ENCODE measurements at regions not wholly inside any gene's neighbourhood (a gene's known extent, or its start where the extent isn't known, plus 50 kb on each side); places are given as distances from the start of the nearest gene placed in this dataset.

DNA sequence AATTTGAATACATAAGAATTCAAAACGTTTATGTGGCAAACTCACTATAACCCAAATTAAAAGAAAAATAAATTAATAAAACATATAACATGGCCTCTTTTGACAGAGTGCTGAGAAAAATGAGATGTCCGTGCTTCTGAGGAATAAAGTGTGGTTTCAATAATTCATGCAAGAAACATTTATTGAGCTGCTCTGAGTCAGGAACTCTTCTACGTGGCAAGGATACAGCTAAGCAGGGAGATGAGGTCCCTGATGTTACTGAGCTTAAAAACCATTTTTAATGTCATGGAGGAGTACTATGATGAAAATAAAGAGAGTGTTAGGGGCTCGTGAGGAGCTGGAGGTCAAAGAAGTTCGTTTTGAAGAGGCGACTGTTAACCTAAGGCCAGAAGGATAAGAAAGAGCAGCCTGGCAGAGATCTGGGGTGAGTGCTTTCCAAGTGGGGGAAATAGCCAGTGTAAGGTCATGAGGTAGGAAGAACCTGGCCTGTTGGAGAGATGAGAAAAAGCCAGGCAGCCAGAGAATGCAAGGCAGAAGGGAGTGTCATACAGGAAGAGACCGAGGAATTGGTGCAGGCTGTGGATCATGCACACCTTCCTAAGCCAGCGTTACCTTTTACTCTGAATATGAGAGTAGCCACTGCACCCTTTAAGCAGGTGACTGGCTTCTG is 182.2 kb upstream of the DUSP10 start:
- DNase-seq (ENCODE audit: low spot score) = no peak

DNA sequence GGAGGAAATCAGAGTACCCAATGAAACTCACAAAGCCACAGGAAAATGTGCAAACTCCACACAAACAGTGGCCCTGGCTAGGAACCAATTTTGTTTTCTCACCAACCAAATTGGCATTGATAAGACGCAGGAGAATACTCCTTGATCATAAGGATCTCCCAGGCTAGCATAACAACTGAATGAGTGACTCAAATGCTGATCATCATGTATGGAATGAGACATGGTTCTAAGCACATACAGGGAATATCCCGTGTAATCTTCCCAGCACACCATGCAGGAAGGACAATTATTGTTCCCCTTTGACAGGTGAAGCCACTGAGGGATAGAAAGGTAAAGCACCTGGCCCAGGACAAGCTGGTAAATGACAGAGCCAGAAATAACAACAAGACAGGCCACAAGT is 180.0 kb upstream of the DUSP10 start:
- no peak for DNase-seq (ENCODE audit: low spot score)

DNA sequence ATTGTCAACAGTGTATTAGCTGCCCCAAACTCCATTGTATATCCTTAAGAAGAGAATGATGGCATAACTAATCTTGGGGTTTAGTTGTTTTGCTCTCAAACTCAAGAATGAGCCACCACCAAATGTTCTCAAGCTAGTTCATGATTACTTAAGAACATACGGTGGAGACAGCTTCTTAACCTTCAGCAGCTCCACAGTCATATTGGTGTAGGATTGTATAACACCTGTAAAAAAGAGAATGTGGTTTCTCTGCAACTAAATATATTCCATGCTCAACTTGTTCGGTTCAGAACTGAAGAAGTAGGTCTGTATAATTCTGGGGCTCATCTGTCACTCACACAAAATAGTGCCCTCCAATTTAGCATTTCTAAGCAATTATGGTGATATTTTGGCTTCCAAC is 177.9 kb upstream of the DUSP10 start:
- DNase-seq (ENCODE audit: low spot score) = no peak

DNA sequence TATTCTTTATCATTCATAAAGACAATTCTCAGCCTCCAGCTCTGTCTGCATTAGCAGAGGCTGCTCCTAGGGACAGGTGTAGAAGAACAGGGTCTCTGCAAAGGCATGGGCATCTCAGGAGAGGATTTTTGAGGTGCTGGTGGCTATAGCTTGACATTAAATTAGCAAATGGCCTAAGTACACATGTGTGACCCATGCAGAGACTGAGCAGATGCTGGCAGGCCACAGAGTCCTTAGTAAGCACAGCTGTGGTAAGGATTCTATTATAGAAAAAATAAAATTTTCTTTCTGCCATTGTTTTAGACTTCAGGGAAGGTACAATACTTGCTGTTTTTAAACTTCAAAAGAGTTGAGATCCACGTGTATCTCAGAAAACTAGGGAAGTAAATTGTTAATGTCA is 177.5 kb upstream of the DUSP10 start:
- no peak for DNase-seq (ENCODE audit: low spot score)

DNA sequence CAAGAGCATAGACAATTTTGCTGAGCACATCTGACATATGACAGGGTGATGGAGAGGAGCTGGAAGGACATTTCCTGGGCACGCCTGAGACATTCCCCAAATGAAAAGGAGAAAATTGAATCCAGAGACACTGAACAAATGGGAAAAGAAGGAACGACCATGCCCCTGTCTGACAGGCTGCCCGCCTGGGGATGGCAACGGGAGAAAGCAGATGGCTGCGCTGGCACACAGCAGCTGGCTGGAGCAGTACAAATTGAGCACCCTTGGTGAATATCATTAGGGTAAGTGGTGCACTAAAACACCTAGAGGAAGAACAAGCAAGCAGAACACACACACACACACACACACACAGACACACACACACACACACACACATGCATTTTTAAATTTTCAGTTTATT is 174.3 kb upstream of the DUSP10 start:
- DNase-seq (ENCODE audit: low spot score) = no peak

DNA sequence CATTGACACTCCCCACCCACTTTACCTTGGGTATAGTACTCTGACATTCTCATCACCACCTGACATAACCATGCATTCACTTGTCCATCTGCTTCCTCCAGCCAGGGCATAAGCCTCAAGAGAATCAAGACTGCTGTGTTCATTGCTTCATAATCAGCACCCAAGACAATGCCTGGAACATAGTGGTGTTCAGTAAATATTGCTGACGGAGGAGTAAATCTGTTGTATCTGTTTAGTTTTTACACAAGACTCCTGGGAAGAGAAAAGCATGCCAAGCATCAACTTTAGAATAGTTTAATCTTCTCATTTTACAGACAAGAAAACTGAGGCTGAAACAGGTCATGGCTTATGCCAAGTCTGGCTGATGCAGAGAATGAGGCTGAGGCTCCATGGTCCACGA is 173.9 kb upstream of the DUSP10 start:
- DNase-seq (ENCODE audit: low spot score) = no peak

DNA sequence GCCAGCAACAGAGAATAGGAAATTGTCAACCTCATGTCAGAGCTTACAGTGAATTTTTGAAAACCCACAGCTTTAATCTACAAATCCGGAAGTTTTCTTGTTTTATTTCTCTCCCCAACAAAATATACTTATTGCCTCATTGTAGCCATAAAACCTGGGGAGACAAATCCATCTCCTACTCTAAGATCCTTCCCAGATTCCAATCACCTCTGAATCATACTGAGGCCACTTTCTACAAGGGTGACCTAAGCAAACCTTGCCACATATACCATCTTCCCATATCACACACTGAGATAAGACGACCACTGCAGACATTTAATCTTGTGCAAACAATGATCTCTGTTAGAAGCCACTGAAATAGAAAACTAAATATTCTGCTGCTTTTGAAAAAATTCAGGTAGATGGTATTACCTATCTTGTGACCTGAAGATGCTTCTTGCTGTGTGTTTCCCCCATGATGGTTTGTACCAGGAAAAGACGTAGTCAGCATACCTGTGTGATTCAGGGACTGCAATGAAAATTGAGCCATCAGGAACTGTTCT is 171.5 kb upstream of the DUSP10 start:
- DNase-seq (ENCODE audit: low spot score) = peak; percentile 14

DNA sequence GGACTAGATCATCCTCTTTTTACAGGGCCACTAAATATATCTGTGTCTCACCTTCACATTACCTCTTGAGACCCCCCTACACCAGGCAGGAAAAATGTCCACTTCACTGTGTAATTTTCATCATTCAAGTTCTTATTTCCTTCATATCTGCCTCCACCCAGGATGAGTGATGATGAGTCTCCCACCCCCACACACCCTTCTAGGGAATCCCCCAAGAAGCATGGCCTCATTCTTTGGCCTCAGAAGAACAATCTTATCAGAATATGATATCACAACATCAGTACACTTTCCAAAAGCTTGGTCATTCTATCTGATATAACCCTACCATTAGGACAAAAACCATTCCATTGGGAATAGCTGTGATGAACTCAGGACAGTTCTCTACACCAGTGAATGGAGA is 170.3 kb upstream of the DUSP10 start:
- DNase-seq (ENCODE audit: low spot score) = no peak

DNA sequence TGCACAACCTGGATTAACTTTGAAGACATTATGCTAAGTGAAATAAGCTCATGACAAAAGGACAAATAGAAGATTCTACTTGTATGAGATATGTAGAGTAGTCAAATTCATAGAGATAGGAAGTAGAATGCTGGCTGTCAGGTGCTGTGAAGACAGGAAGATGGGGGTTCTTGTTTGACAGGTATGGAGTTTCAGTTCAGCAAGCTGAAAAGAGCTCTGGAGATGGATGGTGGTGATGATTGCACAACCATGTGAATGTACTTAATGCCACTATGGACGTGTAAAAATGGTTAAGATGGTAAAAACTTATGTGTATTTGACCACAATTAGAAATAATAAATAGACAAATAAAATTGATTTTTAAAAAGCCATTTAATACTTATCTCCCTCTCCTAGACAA is 169.8 kb upstream of the DUSP10 start:
- no peak for DNase-seq (ENCODE audit: low spot score)

DNA sequence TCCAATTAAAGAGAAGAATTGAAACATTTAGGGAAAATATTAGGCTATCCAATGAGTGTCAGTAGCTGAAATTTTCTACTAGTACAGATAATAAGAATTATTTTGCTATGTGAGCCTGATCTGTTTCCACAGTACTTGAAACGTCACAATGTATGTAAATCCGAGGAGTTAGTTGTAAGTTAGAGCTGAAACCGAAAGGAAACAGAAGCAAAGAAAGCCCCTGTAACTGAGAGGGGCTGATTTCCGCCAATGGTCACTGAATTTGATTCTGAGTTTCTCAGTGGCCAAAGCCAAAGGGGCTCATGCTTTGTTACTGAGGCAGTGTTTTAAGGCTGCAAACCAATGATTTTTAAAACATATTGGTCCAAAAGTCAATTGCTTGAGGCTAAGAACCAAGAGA is 168.3 kb upstream of the DUSP10 start:
- no peak for DNase-seq (ENCODE audit: low spot score)

DNA sequence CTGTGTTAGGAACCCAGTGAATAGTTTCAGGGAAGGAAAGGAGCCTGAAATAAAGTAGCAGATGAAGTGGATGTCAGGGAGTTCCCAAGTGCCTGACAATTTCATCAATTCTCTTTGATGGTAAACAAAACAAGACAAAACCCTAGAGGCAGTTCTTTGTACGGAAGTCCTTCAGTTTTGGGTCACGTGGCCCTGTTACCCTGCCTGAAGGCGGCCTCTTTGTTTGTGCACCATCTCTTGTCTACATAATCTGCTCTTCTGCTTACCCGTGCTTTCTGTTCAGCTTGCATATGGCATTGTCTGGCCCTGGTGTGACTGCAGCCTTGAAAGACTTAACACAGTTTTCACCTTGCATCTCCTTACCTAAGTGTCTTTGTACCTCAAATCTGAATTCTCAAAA is 166.7 kb upstream of the DUSP10 start:
- DNase-seq (ENCODE audit: low spot score) = no peak

DNA sequence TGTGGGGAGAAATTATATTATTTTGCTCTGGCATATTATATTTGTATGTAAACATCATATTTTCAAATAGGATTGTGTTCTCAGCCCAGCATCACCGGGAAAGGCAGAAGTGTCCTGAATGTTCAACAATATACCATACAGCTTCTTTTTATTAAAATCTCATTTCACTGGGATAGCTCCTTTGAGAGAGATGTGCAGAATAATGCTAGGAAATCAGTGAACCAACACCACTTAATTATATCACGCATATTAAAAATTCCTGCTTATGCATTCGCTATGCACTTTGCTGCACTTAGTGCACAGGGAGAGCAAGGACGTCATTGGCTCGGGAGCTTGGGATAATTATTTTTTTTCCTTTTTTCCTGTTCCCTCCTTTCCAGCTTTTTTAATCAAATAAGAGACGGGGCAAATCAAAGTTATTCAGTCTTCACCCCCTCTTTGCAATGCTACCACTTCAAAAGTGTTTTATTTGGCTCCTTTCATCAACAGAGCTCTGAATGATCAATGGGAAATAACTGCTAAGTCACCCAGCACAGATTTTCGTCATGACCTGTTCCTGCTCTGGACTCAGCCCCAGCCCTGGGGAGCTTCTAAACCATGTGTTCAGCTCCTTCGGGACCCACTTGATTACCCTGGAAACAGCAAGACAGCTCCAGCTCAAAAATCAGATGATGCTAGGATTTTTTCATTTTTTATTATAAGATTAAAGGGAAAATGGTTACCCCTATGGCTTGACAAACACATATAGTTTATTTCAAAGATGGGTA is 165.5 kb upstream of the DUSP10 start:
- DNase-seq (ENCODE audit: low spot score) = no peak

DNA sequence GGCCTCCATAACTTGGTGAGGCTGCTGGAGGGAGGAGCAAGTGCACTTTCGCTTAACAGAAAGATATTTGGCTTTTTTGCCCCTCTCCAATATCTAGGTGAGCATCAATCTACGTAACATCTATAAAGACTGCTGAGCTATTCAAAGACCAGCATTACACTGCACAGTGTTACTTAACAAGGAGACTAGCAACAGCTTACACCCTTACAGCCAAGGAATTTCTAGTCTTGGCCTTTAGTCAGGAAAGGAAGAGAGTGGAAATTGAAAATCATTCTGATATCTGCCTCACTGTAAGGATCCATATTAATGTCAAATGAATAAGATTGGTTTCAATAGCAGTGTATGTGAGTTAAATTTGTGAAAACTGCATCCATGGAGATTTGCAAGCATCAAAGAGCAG is 163.9 kb upstream of the DUSP10 start:
- no peak for DNase-seq (ENCODE audit: low spot score)

DNA sequence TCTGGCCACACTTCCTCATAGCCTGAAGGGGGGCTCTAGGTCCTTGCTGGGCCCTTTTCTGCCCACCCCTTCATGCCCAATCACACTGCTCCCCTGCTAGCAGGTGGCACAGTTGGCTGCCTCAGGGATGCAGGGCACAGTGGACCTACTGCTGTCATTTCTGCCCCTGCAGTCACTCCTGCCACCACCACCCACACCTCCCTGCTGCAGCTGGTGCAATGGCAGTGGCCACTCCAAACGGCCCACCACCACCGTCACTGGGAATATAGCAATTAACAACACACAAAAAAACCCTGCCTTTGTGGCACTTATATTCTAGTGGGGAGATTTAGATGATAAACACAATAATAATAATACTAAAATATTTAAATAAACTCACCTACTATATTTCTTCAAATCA is 162.4 kb upstream of the DUSP10 start:
- DNase-seq (ENCODE audit: low spot score) = no peak

DNA sequence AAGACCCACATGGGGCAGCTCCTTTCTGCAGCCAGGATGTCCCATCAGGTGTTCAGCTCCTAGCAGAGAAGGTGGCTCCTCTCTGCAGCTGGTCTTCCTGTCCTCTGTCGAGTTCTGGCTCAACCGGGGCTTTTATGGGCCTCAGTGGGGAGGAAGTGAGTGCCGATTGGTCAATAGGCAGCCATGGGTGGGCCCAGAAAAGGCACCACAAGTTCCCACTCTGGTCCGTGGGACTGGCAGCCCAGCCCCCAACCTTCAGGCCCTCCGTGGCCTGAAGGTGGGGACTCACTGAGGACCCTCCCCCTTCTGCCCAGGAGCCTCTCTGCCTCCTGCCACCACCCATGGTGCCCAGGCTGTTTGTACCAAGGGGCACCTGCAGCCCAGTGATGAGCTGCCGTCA is 161.7 kb upstream of the DUSP10 start:
- DNase-seq (ENCODE audit: low spot score) = no peak

DNA sequence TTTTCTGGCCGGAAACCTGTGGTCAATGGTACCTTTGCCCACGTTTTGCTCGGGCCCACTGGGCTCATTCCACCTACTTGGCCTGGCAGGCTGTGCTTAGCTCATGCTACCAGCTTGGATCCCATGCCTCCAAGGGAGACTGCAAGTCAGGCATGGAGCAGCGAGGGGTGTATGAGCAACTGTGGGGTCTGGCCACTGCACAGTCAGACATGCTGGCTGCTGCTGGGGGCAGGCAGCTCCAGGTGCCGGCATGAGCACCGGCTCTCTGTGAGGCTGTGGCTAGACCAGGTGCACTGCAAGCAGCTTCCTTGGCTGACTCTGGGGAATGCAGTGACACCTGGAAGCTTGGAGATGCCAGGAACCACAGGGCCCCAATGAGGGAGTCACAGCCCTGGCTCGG is 161.1 kb upstream of the DUSP10 start:
- no peak for DNase-seq (ENCODE audit: low spot score)

DNA sequence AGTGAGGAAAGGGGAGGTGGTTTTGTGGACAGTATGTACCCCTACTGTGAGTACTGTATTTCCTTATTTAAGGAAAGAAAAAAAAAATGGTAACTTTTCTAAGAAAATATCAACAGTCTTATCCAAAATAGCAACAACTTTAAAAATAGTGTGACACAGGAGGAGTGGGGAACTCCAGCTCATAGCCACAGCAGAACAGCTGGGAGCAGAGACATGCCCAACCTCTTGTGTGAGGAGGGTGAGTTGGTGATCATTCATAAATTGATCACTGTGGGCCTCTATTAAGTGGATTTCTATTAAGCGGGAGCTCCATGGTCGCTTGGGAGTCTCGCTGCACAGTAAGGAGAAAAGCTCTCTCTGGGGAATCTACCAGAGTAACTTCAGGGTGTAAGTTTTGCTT is 158.8 kb upstream of the DUSP10 start:
- DNase-seq (ENCODE audit: low spot score) = no peak

DNA sequence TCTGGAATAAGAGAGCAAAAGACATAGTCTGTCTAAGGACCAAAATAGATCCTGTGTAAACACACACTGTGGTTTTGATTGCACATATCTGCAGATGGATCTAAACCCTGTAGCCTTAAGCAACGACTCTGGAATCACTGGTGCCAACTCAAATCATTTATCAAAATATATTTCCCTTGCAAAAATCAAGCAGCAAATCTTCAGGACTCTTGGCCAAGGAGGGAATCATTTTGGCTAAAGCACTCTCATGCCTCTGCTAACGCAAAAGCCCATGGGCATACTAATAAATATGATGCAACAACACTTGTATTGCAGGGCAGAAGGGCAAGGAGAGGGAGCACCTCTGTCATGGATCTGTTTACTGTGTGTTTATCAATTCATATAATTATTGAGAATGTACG is 155.4 kb upstream of the DUSP10 start:
- peak; percentile 64 for DNase-seq (ENCODE audit: low spot score)

DNA sequence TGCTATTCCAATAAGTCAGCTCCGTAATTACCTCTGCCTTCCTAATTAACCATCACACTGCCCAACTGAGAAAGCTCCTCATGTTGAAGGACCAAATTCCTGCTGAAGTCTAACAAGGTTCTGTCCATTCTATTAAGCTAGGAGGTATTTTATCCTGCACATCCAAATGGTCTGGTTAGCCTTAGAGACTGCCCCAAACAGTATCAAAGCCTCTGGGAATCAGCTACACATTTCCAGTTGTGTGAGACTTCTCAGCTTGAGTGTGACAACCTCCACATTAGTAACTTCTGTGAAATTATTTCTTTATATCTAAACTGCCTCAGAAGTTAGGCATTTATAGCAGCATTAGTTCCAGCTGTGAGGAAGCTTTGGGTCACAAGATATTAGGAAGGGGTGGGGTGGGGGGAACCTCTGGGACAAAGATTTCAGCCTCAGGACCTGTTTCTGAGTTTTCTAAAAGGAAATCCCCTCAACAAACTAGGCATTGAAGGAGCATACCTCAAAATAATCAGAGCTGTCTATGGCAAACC is 150.5 kb upstream of the DUSP10 start:
- DNase-seq (ENCODE audit: low spot score) = no peak

DNA sequence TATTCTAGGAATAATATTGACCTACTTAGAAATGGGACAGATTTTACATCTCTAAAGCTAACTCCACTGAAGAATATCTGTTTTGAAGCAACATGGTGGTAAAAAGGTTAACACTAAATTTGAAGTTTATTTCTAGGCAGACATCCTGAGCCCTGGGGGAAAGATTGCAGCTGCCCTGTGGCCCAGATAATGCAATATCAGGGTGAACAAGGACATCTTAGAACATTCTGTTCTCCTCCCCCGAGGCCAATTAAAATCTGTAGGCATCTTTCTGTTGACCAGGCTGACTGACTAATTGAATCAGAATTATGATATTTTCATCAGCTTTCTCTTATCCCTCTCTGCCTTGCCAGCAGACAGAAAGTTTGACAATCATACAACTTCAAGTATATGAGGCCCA is 149.8 kb upstream of the DUSP10 start:
- DNase-seq (ENCODE audit: low spot score) = no peak

DNA sequence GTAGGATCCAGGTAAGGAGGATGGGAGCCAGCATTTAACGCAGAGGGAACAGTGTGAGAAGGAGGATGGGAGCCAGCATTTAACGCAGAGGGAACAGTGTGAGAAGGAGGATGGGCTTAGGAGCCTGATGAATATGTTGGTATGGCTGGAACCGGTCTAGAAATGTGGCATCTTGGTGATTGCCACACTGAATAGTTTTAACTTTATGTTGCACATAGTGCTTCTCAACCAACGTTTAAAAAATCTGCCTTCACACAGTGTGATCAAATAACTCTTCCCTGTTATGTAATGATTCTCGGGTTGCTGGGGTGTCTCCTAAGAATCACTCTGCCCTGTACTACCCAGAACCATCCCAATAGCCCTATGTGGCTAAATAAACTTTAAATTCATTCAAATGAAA is 146.9 kb upstream of the DUSP10 start:
- DNase-seq (ENCODE audit: low spot score) = no peak

DNA sequence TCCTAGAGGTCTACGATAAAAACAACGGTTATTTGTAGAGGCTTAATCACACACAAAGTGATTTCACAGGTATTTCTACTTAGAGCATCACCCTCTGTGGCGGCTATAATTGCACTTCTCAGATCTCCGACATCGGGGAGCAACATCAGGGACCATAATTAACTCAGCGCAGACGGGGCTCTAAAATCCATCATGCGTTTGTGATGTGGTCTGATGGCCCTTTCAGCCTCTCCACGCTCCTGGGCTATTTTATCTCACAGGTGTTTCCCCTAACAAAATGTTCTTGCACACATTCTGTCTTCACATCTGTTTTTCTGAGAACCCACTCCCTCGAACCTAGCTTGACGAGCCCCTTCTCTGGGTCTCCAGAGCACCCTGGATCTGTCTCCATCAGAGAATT is 146.3 kb upstream of the DUSP10 start:
- no peak for DNase-seq (ENCODE audit: low spot score)

DNA sequence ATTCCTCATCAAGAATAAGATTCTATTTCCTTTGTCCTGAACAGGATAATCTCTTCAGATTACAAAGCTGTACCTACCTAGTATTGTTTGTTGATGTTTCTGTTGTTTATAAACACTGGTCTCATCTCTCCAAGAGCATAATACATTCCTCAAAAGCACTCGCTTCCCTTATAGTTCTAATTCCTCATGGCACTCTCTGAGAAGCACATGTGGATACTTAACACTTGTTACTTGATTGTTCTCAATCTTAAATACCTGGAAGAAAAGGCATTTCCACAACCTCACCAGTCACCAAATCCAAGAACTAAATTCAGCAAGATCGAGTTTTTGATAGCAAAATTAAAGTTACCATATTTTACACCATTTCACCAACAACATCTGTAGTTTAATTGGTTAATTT is 145.9 kb upstream of the DUSP10 start:
- DNase-seq (ENCODE audit: low spot score) = no peak

DNA sequence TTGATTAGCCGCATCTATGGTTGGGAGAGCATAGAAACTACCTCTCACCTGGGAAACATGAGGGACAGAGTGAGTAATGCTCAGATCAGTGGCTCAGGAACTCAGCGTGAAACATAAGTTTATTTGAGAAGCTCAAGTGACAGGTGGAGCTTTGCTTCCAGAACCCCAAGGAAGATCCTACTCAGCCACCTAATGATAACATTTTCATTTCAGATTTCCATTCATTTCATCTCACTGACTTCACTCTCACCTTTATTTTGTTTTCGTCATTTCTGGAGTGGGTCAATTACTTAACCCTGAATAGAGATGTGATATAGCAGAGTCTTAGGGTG is 145.5 kb upstream of the DUSP10 start:
- DNase-seq (ENCODE audit: low spot score) = no peak

Measured in A172 (cell line).